Tibial nerve (tissue), 3 donors: ENCODE measurements at regions not wholly inside any gene's neighbourhood (a gene's known extent, or its start where the extent isn't known, plus 50 kb on each side); places are given as distances from the start of the nearest gene placed in this dataset.
"Not testable (repeated sequence)": the region's sequence is repeated elsewhere in the genome, so short reads cannot be mapped to it uniquely, and the experiment has no call there.

Experiments used
- CTCF ChIP-seq, 5 experiments: fragments of 200-600 bp in 3 of 5; fragments of 450-650 bp in 2 of 5; sonication (generic) in 3 of 5; IDR thresholded peaks; one replicate each; pipeline ENCODE4 v1.5.1; 2016 to 2019; ENCODE audit warnings: antibody characterized with exemption in 5 of 5, mild to moderate bottlenecking in 3 of 5, moderate library complexity in 2 of 5
- POLR2A ChIP-seq, 2 donors: fragments of 450-650 bp; IDR thresholded peaks; one replicate each; pipeline ENCODE4 v1.6.1; 2017; ENCODE audit warnings: antibody characterized with exemption in 2 of 2, mild to moderate bottlenecking in 2 of 2, moderate library complexity in 2 of 2

GRCh38 chr14:105746800-105747502, 220.6 kb downstream of the TMEM121 start:
- TF ChIP-seq CTCF, POLR2A (IDR thresholded peaks at IDR 0.05): not testable (repeated sequence)
